GM19324 (cell line): ENCODE measurements at regions not wholly inside any gene's neighbourhood (a gene's known extent, or its start where the extent isn't known, plus 50 kb on each side); places are given as distances from the start of the nearest gene placed in this dataset.
"Not testable (repeated sequence)": the region's sequence is repeated elsewhere in the genome, so short reads cannot be mapped to it uniquely, and the experiment has no call there.

ENCODE experiments used
- ATAC-seq: cut with Tn5 transposase; IDR thresholded peaks from one replicate; pipeline ENCODE4 v1.9.1; 2021; ENCODE audit warnings: mild to moderate bottlenecking, moderate library complexity; ENCODE audit not compliant: unreplicated experiment, low FRiP score

- no peak for ATAC-seq
These were observed 161.0 kb upstream of the POT1 start for GRCh38 chr7:125090596-125090995.

DNA sequence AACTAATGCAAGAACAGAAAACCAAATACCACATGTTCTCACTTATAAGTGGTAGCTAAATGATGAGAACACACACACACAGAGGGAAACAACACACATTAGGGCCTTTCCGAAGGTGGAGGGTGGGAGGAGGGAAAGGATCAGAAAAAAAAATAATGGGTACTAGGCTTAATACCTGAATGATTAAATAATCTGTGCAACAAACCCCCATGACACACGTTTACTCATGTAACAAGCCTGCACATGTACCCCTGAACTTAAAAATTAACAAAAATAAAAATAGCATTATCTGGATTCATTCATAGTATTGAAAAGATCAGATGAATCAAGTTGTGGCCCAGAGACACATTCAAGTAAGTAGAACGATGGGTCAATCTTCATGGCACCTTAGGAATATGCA lies 159.5 kb upstream of the POT1 start:
- ATAC-seq = no peak

DNA sequence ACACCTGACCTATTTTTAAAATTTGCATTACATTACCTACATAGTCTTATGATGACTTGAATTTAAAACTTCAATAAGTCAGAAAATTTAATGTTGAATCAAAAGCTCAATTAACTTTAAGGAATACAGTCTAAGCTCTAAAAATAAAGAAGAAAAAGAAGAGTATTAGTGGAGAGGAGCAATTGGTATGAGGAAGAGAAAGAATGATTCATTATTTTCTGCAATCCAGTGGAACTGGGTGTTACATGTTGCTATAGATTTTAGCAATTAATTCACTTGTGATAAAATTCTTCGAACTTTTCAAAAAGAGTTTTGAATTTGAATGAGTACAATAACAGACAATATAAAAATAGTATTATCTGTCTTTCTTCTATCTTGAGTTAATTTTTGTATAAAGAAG lies 158.9 kb upstream of the POT1 start:
- ATAC-seq = no peak

DNA sequence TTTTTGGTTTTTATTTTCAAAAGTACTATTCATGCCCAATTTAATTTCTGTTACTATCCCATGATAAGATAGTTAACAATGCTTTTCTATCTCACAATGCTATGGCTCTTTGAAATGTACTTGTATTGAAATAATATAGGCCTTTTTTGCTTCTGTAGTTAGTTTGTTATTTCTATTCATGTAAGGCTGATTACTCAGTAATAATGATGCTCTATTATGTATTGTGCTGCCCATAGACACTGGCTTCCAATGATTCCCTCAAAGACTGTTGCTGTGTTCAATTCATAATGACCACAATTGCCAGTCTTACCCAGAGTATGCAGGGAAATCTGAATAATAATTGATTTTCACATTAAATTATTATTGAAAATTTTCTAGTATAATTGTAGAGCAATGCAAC lies 155.5 kb upstream of the POT1 start:
- ATAC-seq = no peak

GRCh38 chr7:125084196-125084595 lies 154.6 kb upstream of the POT1 start:
- no peak for ATAC-seq

DNA sequence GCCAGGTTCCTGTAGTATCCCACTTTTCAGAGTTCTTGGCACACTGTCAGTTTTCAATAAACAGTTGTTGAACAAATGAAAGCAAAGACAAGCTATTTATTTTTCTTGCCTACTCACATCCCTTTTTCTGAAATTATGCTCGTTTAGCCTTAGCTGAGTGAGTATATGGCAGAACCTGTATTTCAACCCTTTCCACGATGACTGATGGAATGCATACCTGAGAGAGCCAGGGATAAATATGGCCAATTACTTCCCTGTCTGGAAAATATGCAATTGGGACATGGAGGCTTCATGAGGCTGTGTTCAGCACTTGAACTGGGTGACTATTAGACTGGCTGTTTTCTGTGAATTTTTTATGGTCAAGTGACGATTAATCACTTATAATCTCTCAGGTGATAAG lies 144.5 kb upstream of the POT1 start:
- no peak for ATAC-seq

- no peak for ATAC-seq
These were observed 135.9 kb upstream of the POT1 start for GRCh38 chr7:125065546-125065945.

GRCh38 chr7:125065001-125065400 lies 135.4 kb upstream of the POT1 start:
- no peak for ATAC-seq

GRCh38 chr7:125061776-125062397 lies 132.3 kb upstream of the POT1 start:
- no peak for ATAC-seq

DNA sequence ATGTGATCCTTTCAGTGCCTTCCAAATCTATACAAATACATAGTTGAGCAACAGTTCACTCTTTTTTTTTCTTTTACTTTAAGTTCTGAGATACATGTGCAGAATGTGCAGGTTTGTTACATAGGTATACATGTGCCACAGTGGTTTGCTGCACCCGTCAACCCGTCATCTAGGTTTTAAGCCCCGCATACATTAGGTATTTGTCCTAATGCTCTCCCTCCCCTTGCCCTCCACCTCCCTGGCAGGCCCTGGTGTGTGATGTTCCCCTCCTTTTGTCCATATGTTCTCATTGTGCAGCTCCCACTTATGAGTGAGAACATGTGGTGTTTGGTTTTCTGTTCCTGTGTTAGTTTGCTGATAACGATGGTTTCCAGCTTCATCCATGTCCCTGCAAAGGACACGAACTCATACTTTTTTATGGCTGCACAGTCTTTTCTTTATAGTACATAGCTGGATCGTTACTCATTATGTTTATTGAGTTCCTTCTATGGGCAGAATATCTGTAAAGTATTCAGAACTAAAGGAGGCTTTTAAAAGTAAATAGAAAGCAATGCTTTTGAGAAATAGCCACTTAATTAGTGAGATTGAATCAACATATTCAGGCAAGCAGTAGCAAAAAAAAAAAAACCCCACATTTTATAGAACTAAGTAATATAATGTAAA lies 131.6 kb upstream of the POT1 start:
- ATAC-seq = not testable (repeated sequence)

DNA sequence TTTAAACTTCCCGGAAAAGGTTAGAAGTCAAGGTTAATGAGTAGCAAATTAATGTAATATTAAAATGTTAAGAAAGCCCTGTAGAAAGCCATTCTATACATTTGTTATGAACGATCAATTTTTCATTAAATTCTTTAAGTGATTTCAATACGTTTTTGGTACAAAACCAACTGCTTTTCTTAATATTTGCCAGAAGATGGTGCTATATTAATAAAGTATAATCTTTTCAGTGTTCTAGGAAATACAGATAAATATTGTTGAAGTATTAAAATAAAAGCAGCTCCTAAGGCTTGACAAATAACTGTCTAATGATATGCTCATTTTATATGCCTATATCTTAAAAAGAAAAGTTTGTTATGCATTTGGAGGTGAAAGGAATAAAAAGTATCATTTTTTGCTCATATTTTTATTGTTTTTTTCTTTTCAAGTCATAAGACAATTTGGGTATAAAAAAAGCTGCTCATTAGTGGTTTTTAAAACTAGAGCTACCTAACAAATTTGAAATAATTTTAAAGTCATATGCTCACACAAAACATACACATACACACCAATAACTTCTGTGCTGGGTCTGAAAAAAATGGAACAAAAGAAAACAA lies 130.3 kb upstream of the POT1 start:
- no peak for ATAC-seq

DNA sequence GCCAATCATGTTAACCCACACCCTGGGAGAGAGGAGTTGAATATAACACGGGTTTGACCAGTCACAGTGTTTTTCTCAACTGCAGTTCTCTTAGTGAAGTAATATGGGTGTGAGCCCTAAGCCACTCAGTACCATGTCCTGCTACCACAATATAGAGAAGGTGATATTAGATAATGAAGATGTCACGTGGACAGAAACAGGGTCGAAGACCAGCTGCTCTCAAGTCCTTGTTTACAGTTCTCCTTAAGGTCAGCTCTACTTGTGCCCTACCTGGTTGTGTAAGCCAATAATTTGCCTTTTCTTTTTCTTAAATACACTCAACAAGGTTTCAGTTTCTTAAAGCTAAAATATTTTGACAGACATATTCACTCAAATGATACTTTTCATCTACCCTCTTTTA lies 128.3 kb upstream of the POT1 start:
- ATAC-seq = no peak

DNA sequence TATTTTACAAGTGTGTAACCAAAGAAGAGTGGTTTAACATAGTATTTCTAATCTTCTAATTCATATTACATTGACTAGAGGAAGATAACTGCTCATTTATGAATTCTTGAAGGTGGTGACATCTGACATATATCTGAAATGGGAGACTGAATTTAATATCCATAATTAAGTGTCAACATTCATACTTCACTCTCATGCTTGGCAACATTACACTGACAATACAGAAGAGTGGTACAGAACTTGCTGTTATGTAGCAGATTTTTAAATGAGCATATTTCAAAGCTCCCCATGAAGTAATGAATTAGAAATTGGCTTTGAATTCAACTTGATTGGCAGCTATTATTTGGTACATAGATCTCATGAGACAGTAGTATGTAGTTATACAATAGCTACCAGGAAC lies 125.8 kb upstream of the POT1 start:
- no peak for ATAC-seq

DNA sequence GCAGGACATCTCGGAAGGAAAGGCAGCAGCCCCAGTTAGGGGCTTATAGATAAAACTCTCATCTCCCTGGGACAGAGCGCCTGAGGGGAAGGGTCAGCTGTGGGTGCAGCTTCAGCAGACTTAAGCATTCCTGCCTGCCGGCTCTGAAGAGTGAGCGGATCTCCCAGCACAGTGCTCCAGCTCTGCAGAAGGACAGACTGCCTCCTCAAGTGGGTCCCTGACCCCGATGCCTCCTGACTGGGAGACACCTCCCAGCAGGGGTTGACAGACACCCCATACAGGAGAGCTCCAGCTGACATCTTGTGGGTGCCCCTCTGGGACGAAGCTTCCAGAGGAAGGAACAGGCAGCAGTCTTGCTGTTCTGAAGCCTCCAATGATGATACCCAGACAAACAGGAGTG lies 117.1 kb upstream of the POT1 start:
- no peak for ATAC-seq

GRCh38 chr7:125033506-125033905 lies 103.9 kb upstream of the POT1 start:
- no peak for ATAC-seq

GRCh38 chr7:125032943-125033342 lies 103.3 kb upstream of the POT1 start:
- ATAC-seq = no peak

DNA sequence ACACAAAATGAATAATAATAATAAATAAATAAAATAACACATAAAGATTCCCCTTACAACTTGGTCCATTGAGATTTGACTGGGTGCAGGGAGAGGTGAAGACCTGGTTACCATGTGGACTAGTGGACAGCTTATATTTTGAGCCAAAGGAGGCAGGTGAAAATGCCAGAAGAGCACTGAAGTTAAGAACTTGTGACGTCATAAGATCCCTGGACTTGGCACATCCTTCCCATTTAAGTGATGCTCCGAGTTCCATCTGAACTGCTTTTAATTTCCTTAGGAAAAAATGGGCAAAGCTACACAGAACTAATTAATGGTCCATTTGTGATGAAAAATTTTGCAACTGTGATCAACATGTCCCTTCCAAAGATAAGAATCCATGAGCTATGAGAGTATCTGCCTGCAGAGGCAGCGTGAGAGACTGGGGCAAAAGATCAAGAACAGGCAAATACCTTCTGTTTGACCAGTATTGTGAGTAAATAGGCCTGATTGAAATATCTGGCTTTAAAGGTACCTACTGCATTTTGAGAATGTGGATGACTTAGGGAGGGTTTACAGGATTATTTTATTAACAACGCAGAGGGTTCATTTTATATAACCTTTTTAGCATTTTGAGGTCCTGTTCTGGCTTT lies 101.2 kb upstream of the POT1 start:
- ATAC-seq = no peak

- no peak for ATAC-seq
These were observed 96.0 kb upstream of the POT1 start for GRCh38 chr7:125025620-125026019.

DNA sequence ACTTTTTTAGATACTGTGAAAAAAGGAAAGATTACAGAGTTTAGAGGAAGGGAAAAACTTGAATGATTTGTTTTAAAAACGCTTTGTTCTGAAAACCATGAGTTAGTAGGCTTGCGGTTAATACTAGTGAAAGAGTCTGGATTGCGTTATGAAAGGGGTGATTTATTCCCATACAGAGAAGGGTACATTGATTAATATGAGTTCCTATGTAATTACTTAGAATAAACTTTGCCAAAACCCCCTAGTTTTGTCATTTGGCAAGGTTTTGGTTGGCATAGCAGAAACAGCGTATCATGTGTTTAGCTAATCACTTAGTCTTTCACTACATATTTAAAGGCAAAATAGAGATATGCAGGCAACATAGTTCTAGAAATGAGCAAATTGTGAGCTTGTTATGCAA lies 91.2 kb upstream of the POT1 start:
- ATAC-seq = no peak

- ATAC-seq = no peak
These were observed 80.9 kb upstream of the POT1 start for GRCh38 chr7:125010540-125010939.

DNA sequence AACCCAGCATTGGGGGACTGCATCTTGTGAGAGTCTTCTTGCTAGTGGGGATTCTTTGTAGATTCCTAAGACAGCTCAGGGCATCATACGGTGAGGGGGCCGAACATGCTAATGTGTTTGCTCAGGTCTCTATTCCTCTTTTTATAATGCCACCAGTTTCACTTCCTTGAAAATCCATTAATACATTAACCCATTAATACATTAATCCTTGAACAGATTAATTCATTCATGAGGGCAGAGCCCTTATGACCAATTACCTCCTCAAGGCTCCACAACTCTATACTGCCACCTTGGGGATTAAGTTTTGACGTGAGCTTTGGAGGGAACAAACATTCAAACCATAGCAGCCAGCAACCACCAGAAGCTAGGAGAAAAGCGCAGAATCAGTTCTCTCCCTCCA lies 67.2 kb upstream of the POT1 start:
- no peak for ATAC-seq
